ENCODE measurements at regions not wholly inside any gene's neighbourhood (a gene's known extent, or its start where the extent isn't known, plus 50 kb on each side); places are given as distances from the start of the nearest gene placed in this dataset.
"Not testable (repeated sequence)": the region's sequence is repeated elsewhere in the genome, so short reads cannot be mapped to it uniquely, and the experiment has no call there.

- not testable (repeated sequence) for TF ChIP-seq CTCF, EP300, POLR2A (IDR thresholded peaks at IDR 0.05)
These were observed 343.3 kb upstream of the PLGLB2 start for GRCh38 chr2:87404411-87405255.
